Retinal pigment epithelial cell (primary cell): ENCODE measurements at regions not wholly inside any gene's neighbourhood (a gene's known extent, or its start where the extent isn't known, plus 50 kb on each side); places are given as distances from the start of the nearest gene placed in this dataset.

Experiments
- DNase-seq: peaks from one replicate; pipeline ENCODE4 v3.0.0-alpha.2; 2010; ENCODE audit warnings: low read depth
- H3K4me3 ChIP-seq: 2 replicates; pipeline ENCODE4 v1.5.1; 2011; ENCODE audit warnings: mild to moderate bottlenecking, low read length, control low read depth, moderate library complexity
- CTCF ChIP-seq: conservative IDR thresholded peaks from 2 replicates; pipeline ENCODE4 v1.5.1; 2011; ENCODE audit warnings: low read depth, low read length, control low read depth, inconsistent platforms

GRCh38 chr22:49164773-49165320 lies 662.8 kb downstream of the BRD1 start:
- no peak for TF ChIP-seq CTCF
- no peak overlapping the region for H3K4me3 ChIP-seq
- DNase-seq = no peak

GRCh38 chr22:49163960-49164690 lies 663.5 kb downstream of the BRD1 start:
- no peak for TF ChIP-seq CTCF
- no peak for DNase-seq
- no peak overlapping the region for H3K4me3 ChIP-seq

GRCh38 chr22:49163258-49163959 lies 664.3 kb downstream of the BRD1 start:
- no peak for DNase-seq
- TF ChIP-seq CTCF = no peak
- H3K4me3 ChIP-seq = no peak overlapping the region

- no peak overlapping the region for H3K4me3 ChIP-seq
- no peak for DNase-seq
- no peak for TF ChIP-seq CTCF
Observed at GRCh38 chr22:49162841-49163240, 664.8 kb downstream of the BRD1 start.

GRCh38 chr22:49161002-49161850 lies 666.4 kb downstream of the BRD1 start:
- no peak for DNase-seq
- H3K4me3 ChIP-seq = no peak overlapping the region
- TF ChIP-seq CTCF = no peak

- no peak for DNase-seq
- no peak overlapping the region for H3K4me3 ChIP-seq
- TF ChIP-seq CTCF = no peak
Observed at GRCh38 chr22:49160261-49161001, 667.2 kb downstream of the BRD1 start.
